ENCODE measurements at regions not wholly inside any gene's neighbourhood (a gene's known extent, or its start where the extent isn't known, plus 50 kb on each side); places are given as distances from the start of the nearest gene placed in this dataset.

DNA sequence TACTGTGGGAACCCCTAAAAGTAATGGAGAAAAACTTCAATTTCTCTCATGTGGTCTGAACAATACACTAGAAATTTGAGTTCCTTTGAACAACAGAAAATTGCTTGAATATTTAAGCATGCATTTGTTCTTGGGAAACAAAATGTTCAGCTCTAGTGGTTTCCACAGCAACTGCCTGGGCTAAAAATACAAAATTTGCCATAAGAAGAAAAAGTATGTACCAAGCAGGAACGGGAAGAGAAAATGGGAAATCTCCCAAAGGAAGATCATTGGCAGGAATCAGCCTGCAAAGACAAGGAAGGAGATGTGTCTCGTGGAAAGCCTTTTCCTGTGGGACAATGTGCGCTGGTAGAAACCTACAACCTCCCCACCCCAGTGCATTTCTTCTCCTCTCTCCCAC is 119.0 kb upstream of the DPT start (continued):
- TF ChIP-seq, protein P1, sequence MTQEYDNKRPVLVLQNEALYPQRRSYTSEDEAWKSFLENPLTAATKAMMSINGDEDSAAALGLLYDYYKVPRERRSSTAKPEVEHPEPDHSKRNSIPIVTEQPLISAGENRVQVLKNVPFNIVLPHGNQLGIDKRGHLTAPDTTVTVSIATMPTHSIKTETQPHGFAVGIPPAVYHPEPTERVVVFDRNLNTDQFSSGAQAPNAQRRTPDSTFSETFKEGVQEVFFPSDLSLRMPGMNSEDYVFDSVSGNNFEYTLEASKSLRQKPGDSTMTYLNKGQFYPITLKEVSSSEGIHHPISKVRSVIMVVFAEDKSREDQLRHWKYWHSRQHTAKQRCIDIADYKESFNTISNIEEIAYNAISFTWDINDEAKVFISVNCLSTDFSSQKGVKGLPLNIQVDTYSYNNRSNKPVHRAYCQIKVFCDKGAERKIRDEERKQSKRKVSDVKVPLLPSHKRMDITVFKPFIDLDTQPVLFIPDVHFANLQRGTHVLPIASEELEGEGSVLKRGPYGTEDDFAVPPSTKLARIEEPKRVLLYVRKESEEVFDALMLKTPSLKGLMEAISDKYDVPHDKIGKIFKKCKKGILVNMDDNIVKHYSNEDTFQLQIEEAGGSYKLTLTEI (CRISPR knock-in tag; conservative IDR thresholded peaks at IDR 0.05) = no peak
- TF ChIP-seq AGO2 (optimal IDR thresholded peaks at IDR 0.05; ENCODE audit: low read depth, low read length) = no peak

GRCh38 chr1:168861421-168862004 is 132.5 kb upstream of the DPT start:
- H3K36me3 ChIP-seq (replicated peaks in 1 of 2; ENCODE audit: control insufficient read depth in 1 of 2, insufficient read depth in 2 of 2, low read length in 2 of 2) = no peaks in the 10 kb centered on the region
- DNase-seq (ENCODE audit: low spot score) = peak; percentile 69
- H3K4me2 ChIP-seq (ENCODE audit: low read depth, low read length) = peak overlapping the region; percentile 53
- no peak for FAIRE-seq
- H3K27me3 ChIP-seq (ENCODE audit: control insufficient read depth in 1 of 2, insufficient read depth in 2 of 2, low read length in 2 of 2) = no peaks in the 10 kb centered on the region
- no peak overlapping the region for H2AFZ ChIP-seq (ENCODE audit: low read length)
- intact Hi-C loops (cut with micrococcal nuclease; ENCODE audit: unreplicated experiment) (loop anchor here (1.0 kb wide), 1 partner anchor 27 kb away; no protein-coding TSS in a partner anchor), in situ Hi-C loops (cut with HindIII; ENCODE audit: extremely low pct_ligation_motif_present, low pct_unique_long_range_greater_than_20kb) (no loop called here)
- ATAC-seq = peak; percentile 80
- no peak overlapping the region for H3K9ac ChIP-seq (ENCODE audit: insufficient read depth, low read depth, low read length)
- H3K27ac ChIP-seq (ENCODE audit: extremely low read length, insufficient read depth, low read length) = peak overlapping the region; percentile 53
- CTCF ChIA-PET (ENCODE audit: low intra/inter-chr PET ratio, low total read pairs) = no interaction called here
- H3K4me1 ChIP-seq (ENCODE audit: insufficient read depth, low read length) = peaks cover 45% of the 10 kb centered on the region
- POLR2A ChIA-PET = no interaction called here
- no peak overlapping the region; a peak in 1 of 6 replicates for H3K4me3 ChIP-seq (replicated peaks in 1 of 3; ENCODE audit: insufficient read depth in 1 of 3, low read depth in 2 of 3, low read length in 3 of 3)
- no TSS peak for BruUV-seq (replicated peaks)
- H3K79me2 ChIP-seq (ENCODE audit: insufficient read depth, low read length) = no peaks in the 10 kb centered on the region
- H3K9me3 ChIP-seq (ENCODE audit: low read length) = peaks cover 16% of the 10 kb centered on the region
- H4K20me1 ChIP-seq (ENCODE audit: insufficient read depth, low read length) = no peaks in the 10 kb centered on the region
- TF ChIP-seq SIX1 (CRISPR knock-in tag; IDR thresholded peaks at IDR 0.05; ENCODE audit: borderline replicate concordance) (no peak), ISL2 (CRISPR knock-in tag; IDR thresholded peaks at IDR 0.05) (peak; percentile 68), GATA4 (IDR thresholded peaks at IDR 0.05; ENCODE audit: borderline replicate concordance, low read depth) (peak; percentile 28; the same call in 1 of the 2 replicates), YEATS4 (CRISPR knock-in tag; IDR thresholded peaks at IDR 0.05; ENCODE audit: borderline replicate concordance) (no peak), ZNF251 (CRISPR knock-in tag; IDR thresholded peaks at IDR 0.05) (no peak), SOX13 (IDR thresholded peaks at IDR 0.05) (no peak), SOX13 (CRISPR knock-in tag; conservative IDR thresholded peaks at IDR 0.05 in 1 of 2, IDR thresholded peaks at IDR 0.05 in 1 of 2) (peak in 1 of 2 experiments; percentile 61; a peak in 1 of 4 replicates), HNF4G (IDR thresholded peaks at IDR 0.05; ENCODE audit: borderline replicate concordance, low read depth, low read length) (peak; percentile 67; the same call in 1 of the 2 replicates), HNF4G (CRISPR knock-in tag; IDR thresholded peaks at IDR 0.05; ENCODE audit: borderline replicate concordance, low read depth) (no peak), HNF4A (CRISPR knock-in tag; IDR thresholded peaks at IDR 0.05) (peak; percentile 82), ATAD3A (CRISPR knock-in tag; IDR thresholded peaks at IDR 0.05) (no peak)
- TF ChIP-seq, protein P2, sequence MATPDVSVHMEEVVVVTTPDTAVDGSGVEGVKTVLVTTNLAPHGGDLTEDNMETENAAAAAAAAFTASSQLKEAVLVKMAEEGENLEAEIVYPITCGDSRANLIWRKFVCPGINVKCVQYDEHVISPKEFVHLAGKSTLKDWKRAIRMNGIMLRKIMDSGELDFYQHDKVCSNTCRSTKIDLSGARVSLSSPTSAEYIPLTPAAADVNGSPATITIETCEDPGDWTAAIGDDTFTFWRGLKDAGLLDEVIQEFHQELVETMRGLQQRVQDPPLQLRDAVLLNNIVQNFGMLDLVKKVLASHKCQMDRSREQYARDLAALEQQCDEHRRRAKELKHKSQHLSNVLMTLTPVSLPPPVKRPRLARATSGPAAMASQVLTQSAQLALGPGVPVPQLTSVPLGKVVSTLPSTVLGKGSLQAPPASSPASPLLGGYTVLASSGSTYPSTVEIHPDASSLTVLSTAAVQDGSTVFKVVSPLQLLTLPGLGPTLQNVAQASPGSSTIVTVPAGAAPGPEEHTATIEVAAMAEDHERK (CRISPR knock-in tag; IDR thresholded peaks at IDR 0.05; ENCODE audit: low read depth) = no peak
- TF ChIP-seq, protein P3, sequence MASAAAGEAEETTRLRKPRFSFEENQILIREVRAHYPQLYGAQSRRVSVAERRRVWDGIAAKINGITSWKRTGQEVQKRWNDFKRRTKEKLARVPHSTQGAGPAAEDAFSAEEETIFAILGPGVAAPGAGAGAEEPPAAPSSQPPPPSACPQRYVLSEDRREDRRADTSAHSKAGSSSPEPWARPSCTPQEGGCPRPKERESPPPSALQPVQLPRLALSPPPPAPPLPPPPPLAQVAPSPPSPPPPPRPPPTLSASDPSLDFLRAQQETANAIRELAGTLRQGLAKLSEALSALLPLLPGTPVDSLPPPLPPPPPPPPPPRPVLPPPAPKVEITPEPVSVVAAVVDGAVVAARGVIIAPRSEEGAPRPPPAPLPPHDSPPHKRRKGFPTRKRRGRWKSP (CRISPR knock-in tag; IDR thresholded peaks at IDR 0.05) = no peak
- TF ChIP-seq, protein P4, sequence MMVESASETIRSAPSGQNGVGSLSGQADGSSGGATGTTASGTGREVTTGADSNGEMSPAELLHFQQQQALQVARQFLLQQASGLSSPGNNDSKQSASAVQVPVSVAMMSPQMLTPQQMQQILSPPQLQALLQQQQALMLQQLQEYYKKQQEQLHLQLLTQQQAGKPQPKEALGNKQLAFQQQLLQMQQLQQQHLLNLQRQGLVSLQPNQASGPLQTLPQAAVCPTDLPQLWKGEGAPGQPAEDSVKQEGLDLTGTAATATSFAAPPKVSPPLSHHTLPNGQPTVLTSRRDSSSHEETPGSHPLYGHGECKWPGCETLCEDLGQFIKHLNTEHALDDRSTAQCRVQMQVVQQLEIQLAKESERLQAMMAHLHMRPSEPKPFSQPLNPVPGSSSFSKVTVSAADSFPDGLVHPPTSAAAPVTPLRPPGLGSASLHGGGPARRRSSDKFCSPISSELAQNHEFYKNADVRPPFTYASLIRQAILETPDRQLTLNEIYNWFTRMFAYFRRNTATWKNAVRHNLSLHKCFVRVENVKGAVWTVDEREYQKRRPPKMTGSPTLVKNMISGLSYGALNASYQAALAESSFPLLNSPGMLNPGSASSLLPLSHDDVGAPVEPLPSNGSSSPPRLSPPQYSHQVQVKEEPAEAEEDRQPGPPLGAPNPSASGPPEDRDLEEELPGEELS (CRISPR knock-in tag; IDR thresholded peaks at IDR 0.05) = peak; percentile 58; the same call in 1 of the 2 replicates
